ENCODE measurements at regions not wholly inside any gene's neighbourhood (a gene's known extent, or its start where the extent isn't known, plus 50 kb on each side); places are given as distances from the start of the nearest gene placed in this dataset.

- TF ChIP-seq CTCF (IDR thresholded peaks at IDR 0.05; ENCODE audit: insufficient read depth, low read depth, low read length): no peak
- DNase-seq (ENCODE audit: low read depth): no peak
Observed at GRCh38 chr10:78870458-78870857, 198.3 kb upstream of the ZMIZ1 start.

GRCh38 chr10:78871796-78872195 lies 197.0 kb upstream of the ZMIZ1 start:
- DNase-seq (ENCODE audit: low read depth): no peak
- H3K4me3 ChIP-seq (ENCODE audit: low read depth, low read length): no peak overlapping the region
- TF ChIP-seq CTCF (IDR thresholded peaks at IDR 0.05; ENCODE audit: insufficient read depth, low read depth, low read length): no peak

More at GRCh38 chr10:78870458-78870857, 198.3 kb upstream of the ZMIZ1 start:
- H3K4me3 ChIP-seq (ENCODE audit: low read depth, low read length): no peak overlapping the region

GRCh38 chr10:78873413-78873812 lies 195.4 kb upstream of the ZMIZ1 start:
- DNase-seq (ENCODE audit: low read depth): no peak
- no peak for TF ChIP-seq CTCF (IDR thresholded peaks at IDR 0.05; ENCODE audit: insufficient read depth, low read depth, low read length)
- H3K4me3 ChIP-seq (ENCODE audit: low read depth, low read length): no peak overlapping the region

- no peak for TF ChIP-seq CTCF (IDR thresholded peaks at IDR 0.05; ENCODE audit: insufficient read depth, low read depth, low read length)
- DNase-seq (ENCODE audit: low read depth): no peak
- no peak overlapping the region for H3K4me3 ChIP-seq (ENCODE audit: low read depth, low read length)
Observed at GRCh38 chr10:78875331-78875877, 193.4 kb upstream of the ZMIZ1 start.

GRCh38 chr10:78875932-78876331 lies 192.8 kb upstream of the ZMIZ1 start:
- no peak for DNase-seq (ENCODE audit: low read depth)
- H3K4me3 ChIP-seq (ENCODE audit: low read depth, low read length): no peak overlapping the region
- no peak for TF ChIP-seq CTCF (IDR thresholded peaks at IDR 0.05; ENCODE audit: insufficient read depth, low read depth, low read length)

GRCh38 chr10:78876449-78876848 lies 192.3 kb upstream of the ZMIZ1 start:
- H3K4me3 ChIP-seq (ENCODE audit: low read depth, low read length): no peak overlapping the region
- TF ChIP-seq CTCF (IDR thresholded peaks at IDR 0.05; ENCODE audit: insufficient read depth, low read depth, low read length): no peak
- DNase-seq (ENCODE audit: low read depth): no peak

- no peak for DNase-seq (ENCODE audit: low read depth)
- TF ChIP-seq CTCF (IDR thresholded peaks at IDR 0.05; ENCODE audit: insufficient read depth, low read depth, low read length): no peak
Observed at GRCh38 chr10:78879621-78880020, 189.1 kb upstream of the ZMIZ1 start.

More at GRCh38 chr10:78879621-78880020, 189.1 kb upstream of the ZMIZ1 start:
- H3K4me3 ChIP-seq (ENCODE audit: low read depth, low read length): no peak overlapping the region

All from fibroblast of villous mesenchyme (primary cell).